ENCODE measurements at regions not wholly inside any gene's neighbourhood (a gene's known extent, or its start where the extent isn't known, plus 50 kb on each side); places are given as distances from the start of the nearest gene placed in this dataset.

DNA sequence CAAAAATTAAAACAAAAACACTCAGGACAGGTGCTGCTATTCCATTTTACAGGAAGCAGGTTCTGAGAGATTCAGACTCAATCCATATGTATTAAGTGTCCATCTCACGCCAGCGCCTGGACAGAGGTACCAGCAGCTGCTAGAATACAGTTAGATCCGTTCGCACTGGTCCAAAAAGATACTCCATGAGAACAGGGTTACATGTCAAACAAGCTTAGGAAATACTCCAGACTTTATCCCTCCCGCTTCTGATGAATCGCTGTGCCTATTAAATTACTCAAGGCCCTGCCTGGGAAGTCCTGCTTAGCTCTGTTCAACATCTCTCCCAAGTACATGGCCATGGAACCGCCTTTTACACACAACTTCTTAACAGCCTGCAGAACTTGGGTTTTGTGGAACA lies 50.2 kb upstream of the SLC35C1 start:
- no peak for DNase-seq
- H3K27ac ChIP-seq: no peak overlapping the region
- intact Hi-C loops (cut with DNase I): no loop called here
- H3K36me3 ChIP-seq: no peaks in the 10 kb centered on the region
- no peaks in the 10 kb centered on the region for H3K9me3 ChIP-seq
- H3K4me1 ChIP-seq: no peaks in the 10 kb centered on the region
- no peaks in the 10 kb centered on the region for H3K27me3 ChIP-seq
- 90 to 92% methylated on average over 7 of the region's 7 CpGs for WGBS, 2 donors
- no peak for TF ChIP-seq POLR2A (IDR thresholded peaks at IDR 0.05)
- TF ChIP-seq, protein P1, sequence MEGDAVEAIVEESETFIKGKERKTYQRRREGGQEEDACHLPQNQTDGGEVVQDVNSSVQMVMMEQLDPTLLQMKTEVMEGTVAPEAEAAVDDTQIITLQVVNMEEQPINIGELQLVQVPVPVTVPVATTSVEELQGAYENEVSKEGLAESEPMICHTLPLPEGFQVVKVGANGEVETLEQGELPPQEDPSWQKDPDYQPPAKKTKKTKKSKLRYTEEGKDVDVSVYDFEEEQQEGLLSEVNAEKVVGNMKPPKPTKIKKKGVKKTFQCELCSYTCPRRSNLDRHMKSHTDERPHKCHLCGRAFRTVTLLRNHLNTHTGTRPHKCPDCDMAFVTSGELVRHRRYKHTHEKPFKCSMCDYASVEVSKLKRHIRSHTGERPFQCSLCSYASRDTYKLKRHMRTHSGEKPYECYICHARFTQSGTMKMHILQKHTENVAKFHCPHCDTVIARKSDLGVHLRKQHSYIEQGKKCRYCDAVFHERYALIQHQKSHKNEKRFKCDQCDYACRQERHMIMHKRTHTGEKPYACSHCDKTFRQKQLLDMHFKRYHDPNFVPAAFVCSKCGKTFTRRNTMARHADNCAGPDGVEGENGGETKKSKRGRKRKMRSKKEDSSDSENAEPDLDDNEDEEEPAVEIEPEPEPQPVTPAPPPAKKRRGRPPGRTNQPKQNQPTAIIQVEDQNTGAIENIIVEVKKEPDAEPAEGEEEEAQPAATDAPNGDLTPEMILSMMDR (IDR thresholded peaks at IDR 0.05): no peak
- H3K4me3 ChIP-seq (replicated peaks in 1 of 3): no peak overlapping the region

DNA sequence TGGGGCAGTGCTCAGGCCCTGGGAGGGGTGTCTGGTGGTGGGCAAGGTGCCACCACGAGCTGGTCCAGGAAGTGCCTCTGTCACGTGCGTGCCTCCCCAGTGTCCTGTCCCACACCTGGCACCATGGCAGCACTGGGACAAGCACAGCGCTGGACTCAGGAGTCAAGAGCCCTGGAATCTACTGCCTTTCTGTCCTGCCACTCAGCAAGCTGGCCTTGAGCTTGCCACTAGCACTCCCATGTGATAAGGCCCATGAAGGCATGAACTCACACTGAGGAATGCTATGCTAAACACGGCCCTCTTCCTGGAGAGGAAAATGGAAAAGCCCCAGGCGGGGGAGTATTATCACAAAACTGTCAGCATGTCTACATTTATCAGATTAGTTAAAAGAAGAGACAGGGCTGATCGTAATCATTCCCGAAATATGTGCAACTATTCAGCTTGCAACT lies 50.7 kb upstream of the SLC35C1 start:
- Histone ChIP-seq H3K27ac (no peak overlapping the region), H3K27me3 (no peaks in the 10 kb centered on the region), H3K36me3 (no peaks in the 10 kb centered on the region), H3K4me1 (no peaks in the 10 kb centered on the region), H3K4me3 (replicated peaks in 1 of 3) (no peak overlapping the region), H3K9me3 (no peaks in the 10 kb centered on the region)
- TF ChIP-seq, protein P1 (IDR thresholded peaks at IDR 0.05): no peak
- TF ChIP-seq POLR2A (IDR thresholded peaks at IDR 0.05): no peak
- intact Hi-C loops (cut with DNase I): no loop called here
- no peak for DNase-seq
- WGBS, 2 donors: 67 to 78% methylated on average over 4 to 8 of the region's 8 CpGs

DNA sequence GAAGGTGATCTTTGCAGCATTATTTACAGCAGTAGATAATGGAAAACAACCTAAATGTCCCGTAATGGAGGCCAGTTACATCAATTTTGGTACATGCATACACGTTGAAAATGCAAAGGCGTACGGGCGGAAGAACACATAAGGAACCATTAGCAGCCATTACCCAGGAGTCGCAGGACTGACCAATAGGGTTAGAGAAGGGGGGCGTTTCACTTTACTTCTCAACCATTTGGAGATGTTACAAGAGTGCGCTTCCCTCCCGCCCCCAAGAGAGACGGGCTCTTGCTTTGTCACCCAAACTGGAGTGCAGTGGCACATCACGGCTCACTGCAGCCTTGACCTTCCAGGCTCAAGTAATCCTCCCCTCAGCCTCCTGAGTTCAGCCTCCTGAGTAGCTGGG lies 52.8 kb upstream of the SLC35C1 start:
- no peaks in the 10 kb centered on the region for H3K9me3 ChIP-seq
- WGBS, 2 donors: 89 to 92% methylated on average over 11 of the region's 11 CpGs
- H3K27me3 ChIP-seq: no peaks in the 10 kb centered on the region
- no peaks in the 10 kb centered on the region for H3K36me3 ChIP-seq
- TF ChIP-seq POLR2A (IDR thresholded peaks at IDR 0.05): no peak
- no peak for DNase-seq
- no peak overlapping the region for H3K4me3 ChIP-seq (replicated peaks in 1 of 3)
- intact Hi-C loops (cut with DNase I): no loop called here
- H3K27ac ChIP-seq: no peak overlapping the region
- H3K4me1 ChIP-seq: no peaks in the 10 kb centered on the region

DNA sequence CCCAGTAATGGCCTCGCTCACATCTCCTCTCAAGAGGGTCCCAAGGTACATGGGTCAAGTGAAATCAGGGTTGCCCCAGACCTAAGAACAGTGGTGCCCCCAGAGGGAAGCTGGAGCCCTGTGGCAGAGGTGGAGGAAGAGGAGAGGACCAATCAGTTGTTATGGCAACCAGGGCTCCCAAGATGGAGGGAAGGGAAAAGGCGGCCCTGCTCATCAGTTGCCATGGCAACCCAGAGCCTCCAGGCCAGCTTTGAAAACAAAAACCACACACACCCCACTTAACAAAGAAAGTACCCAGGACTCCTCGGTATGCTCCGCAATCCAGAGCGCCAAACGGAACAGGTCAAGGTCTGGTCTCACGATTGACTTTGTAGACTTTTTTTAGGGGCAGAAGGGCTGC lies 53.5 kb upstream of the SLC35C1 start:
- no peak overlapping the region for H3K4me3 ChIP-seq (replicated peaks in 1 of 3)
- no peak overlapping the region for H3K27ac ChIP-seq
- no peak for DNase-seq
- intact Hi-C loops (cut with DNase I): no loop called here
- no peaks in the 10 kb centered on the region for H3K27me3 ChIP-seq
- H3K9me3 ChIP-seq: no peaks in the 10 kb centered on the region
- TF ChIP-seq POLR2A (IDR thresholded peaks at IDR 0.05): no peak
- TF ChIP-seq, protein P1 (IDR thresholded peaks at IDR 0.05): no peak
- WGBS, 2 donors: 41 to 52% methylated on average over 6 to 7 of the region's 7 CpGs
- no peaks in the 10 kb centered on the region for H3K4me1 ChIP-seq
- H3K36me3 ChIP-seq: no peaks in the 10 kb centered on the region

DNA sequence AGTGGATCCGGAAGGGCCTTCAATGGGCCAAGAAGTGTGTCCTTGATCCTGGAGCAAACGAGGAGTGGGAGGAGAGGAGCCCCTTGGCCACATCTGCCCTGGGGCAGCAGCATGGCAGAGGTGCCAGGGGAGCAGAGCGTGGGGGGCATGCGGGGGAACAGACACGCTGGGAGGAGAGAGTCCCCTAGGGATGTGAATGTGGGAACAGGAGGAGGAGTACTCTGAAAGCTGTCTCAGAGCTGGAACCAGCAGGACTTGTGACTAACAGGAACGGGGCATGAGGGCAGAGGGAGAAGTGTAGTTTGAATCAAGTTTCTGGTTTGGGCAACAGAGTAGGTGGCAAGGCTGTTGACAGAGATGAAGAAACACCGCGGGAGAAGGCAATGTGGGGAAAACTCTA lies 54.5 kb upstream of the SLC35C1 start:
- Histone ChIP-seq H3K27me3 (no peaks in the 10 kb centered on the region), H3K9me3 (no peaks in the 10 kb centered on the region), H3K4me1 (no peaks in the 10 kb centered on the region), H3K27ac (no peak overlapping the region), H3K4me3 (replicated peaks in 1 of 3) (no peak overlapping the region), H3K36me3 (no peaks in the 10 kb centered on the region)
- 76 to 85% methylated on average over 8 of the region's 8 CpGs for WGBS, 2 donors
- intact Hi-C loops (cut with DNase I): no loop called here
- DNase-seq: no peak
- TF ChIP-seq, protein P1 (IDR thresholded peaks at IDR 0.05): no peak
- TF ChIP-seq POLR2A (IDR thresholded peaks at IDR 0.05): no peak

DNA sequence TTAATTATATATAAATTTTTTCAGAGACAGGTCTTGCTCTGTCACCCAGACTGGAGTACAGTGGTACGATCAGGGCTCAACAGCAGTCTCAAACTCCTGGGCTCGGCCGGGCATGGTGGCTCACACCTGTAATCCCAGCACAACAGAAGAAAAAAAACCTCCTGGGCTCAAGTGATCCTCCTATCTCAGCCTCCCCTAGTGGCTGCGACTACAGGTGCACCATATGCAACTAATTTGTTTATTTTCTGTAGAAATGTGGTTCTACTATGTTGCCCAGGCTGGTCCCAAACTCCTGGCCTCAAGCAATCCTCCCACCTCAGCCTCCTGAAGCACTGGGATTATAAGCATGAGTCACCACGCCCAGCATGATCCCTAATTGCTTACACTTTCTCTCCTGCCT lies 56.1 kb upstream of the SLC35C1 start:
- Histone ChIP-seq H3K9me3 (no peaks in the 10 kb centered on the region), H3K36me3 (no peaks in the 10 kb centered on the region), H3K4me1 (no peaks in the 10 kb centered on the region), H3K27ac (no peak overlapping the region), H3K4me3 (replicated peaks in 1 of 3) (no peak overlapping the region), H3K27me3 (no peaks in the 10 kb centered on the region)
- 82 to 91% methylated on average over 5 of the region's 5 CpGs for WGBS, 2 donors
- no peak for TF ChIP-seq POLR2A (IDR thresholded peaks at IDR 0.05)
- TF ChIP-seq, protein P1 (IDR thresholded peaks at IDR 0.05): no peak
- DNase-seq: no peak
- intact Hi-C loops (cut with DNase I): no loop called here
